C4-2B (cell line): ENCODE measurements at regions not wholly inside any gene's neighbourhood (a gene's known extent, or its start where the extent isn't known, plus 50 kb on each side); places are given as distances from the start of the nearest gene placed in this dataset.

Experiments used
- H3K27ac ChIP-seq: fragments of 450-650 bp; 2 replicates; pipeline ENCODE4 v1.5.1; 2017
- CTCF ChIP-seq: fragments of 450-650 bp; conservative IDR thresholded peaks from 2 replicates; pipeline ENCODE4 v1.5.1; 2017; ENCODE audit warnings: mild to moderate bottlenecking
- ZFX ChIP-seq: fragments of 450-650 bp; IDR thresholded peaks from 2 replicates; pipeline ENCODE4 v1.6.1; 2017

DNA sequence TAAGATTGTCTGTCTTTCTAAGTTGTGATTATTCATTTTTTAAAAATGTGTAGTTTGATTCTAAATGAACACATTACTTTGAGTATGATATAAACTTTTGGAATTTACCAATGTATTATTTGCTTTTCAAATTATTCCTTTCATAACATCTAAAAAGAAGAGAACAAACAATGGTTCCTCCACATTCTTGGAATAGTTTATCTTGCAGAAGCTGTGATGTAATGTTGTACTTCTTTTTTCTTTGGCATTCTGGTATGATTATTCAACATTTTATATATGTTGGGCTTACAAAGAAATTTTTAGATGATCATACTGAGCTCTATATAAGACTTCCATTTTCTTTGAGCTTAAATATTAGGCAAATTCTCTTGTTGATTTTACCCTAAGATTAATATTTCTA is 419.2 kb downstream of the DIPK2A start:
- TF ChIP-seq CTCF (no peak), ZFX (no peak)
- no peak overlapping the region for H3K27ac ChIP-seq

- TF ChIP-seq CTCF (no peak), ZFX (no peak)
- H3K27ac ChIP-seq, result no peak overlapping the region
These were observed 419.6 kb downstream of the DIPK2A start for GRCh38 chr3:144391236-144391635.

GRCh38 chr3:144394032-144394431 is 422.4 kb downstream of the DIPK2A start:
- no peak for TF ChIP-seq CTCF
- TF ChIP-seq ZFX, result no peak
- no peak overlapping the region for H3K27ac ChIP-seq

GRCh38 chr3:144402430-144402829 is 430.8 kb downstream of the DIPK2A start:
- TF ChIP-seq ZFX (no peak), CTCF (no peak)
- H3K27ac ChIP-seq, result no peak overlapping the region

- H3K27ac ChIP-seq, result no peak overlapping the region
- TF ChIP-seq CTCF, result no peak
- TF ChIP-seq ZFX, result no peak
These were observed 431.4 kb downstream of the DIPK2A start for GRCh38 chr3:144403040-144403457.

GRCh38 chr3:144407335-144407734 is 435.7 kb downstream of the DIPK2A start:
- H3K27ac ChIP-seq, result no peak overlapping the region
- TF ChIP-seq ZFX (no peak), CTCF (no peak)

DNA sequence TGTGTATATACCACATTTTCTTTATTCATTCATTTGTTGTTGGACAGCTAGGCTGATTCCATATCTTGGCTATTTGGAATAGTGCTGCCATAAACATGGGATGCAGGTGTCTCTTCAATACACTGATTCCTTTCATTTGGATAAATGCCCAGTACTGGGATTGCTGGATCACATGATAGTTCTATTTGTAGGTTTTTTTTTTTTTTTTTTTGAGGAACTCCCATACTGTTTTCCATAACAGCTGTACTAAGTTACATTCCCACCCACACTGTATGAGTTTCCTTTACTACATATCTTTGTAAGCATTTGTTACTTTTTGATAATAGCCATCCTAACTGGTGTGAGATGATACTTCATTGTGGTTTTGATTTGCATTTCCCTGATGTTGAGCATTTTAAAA is 437.7 kb downstream of the DIPK2A start:
- H3K27ac ChIP-seq, result no peak overlapping the region
- no peak for TF ChIP-seq CTCF
- no peak for TF ChIP-seq ZFX
